GM12878 (cell line): ENCODE measurements at regions not wholly inside any gene's neighbourhood (a gene's known extent, or its start where the extent isn't known, plus 50 kb on each side); places are given as distances from the start of the nearest gene placed in this dataset.

Source experiments
- ATAC-seq: fragments of 200-7000 bp; cut with Tn5 transposase; 3 replicates; pipeline ENCODE4 v1.9.1; 2020; ENCODE audit warnings: mild to moderate bottlenecking, moderate library complexity
- BruUV-seq: library from RNA; stranded (reverse); fragments of 400-500 nt; replicated peaks from 2 replicates; lab custom pipeline; 2021; lab: Mats Ljungman, UMichigan
- CTCF ChIA-PET: fragments of 300-600 bp; sonication (Branson Sonifier 250); formaldehyde crosslinking; extraction: SDS; loops from one replicate; lab custom pipeline; 2021; ENCODE audit warnings: inconsistent platforms; lab: Yijun Ruan, JAX
- POLR2A ChIA-PET: fragments of 350-600 bp; formaldehyde crosslinking; extraction: SDS; loops from one replicate; lab custom pipeline; 2021; ENCODE audit warnings: inconsistent platforms; lab: Charles Lee
- RAD21 ChIA-PET: fragments of 300-600 bp; sonication (Branson Sonifier 250); formaldehyde crosslinking; loops from one replicate; lab custom pipeline; 2023; ENCODE audit warnings: antibody characterized with exemption; ENCODE audit not compliant: unreplicated experiment; lab: Charles Lee
- SMC1A ChIA-PET: fragments of 300-600 bp; sonication (Branson Sonifier 250); formaldehyde crosslinking; loops from one replicate; lab custom pipeline; 2023; ENCODE audit not compliant: unreplicated experiment, uncharacterized antibody; lab: Charles Lee
- DNase-seq: peaks from one replicate; pipeline ENCODE4 v3.0.0-alpha.2; 2011; ENCODE audit warnings: low read depth, low spot score
- FAIRE-seq: peaks from 3 replicates; lab custom pipeline; 2011; peaks lifted over from hg19 to GRCh38; lab: Jason Lieb, UNC
- H2AFZ ChIP-seq: 2 replicates; pipeline ENCODE4 v1.6.0; 2011; ENCODE audit warnings: low read depth, low read length, control low read depth; ENCODE audit not compliant: control insufficient read depth
- H3K27ac ChIP-seq: 2 replicates; pipeline ENCODE4 v1.5.1; 2011; ENCODE audit warnings: control low read depth; ENCODE audit not compliant: control insufficient read depth, insufficient read depth
- H3K27me3 ChIP-seq, 2 experiments: replicated peaks in 1 of 2; 2 replicates each; pipeline versions ENCODE4 v1.6.0 to v1.6.1; 2011; ENCODE audit warnings: low read length in 1 of 2; ENCODE audit not compliant: control insufficient read depth in 2 of 2, insufficient read depth in 2 of 2
- H3K36me3 ChIP-seq, 2 experiments: 2 replicates each; pipeline ENCODE4 v1.5.1; 2011; ENCODE audit warnings: low read length in 1 of 2; ENCODE audit not compliant: control insufficient read depth in 2 of 2, insufficient read depth in 2 of 2
- H3K4me1 ChIP-seq: 2 replicates; pipeline ENCODE4 v1.6.1; 2011; ENCODE audit warnings: mild to moderate bottlenecking, low read length, moderate library complexity, mixed read lengths; ENCODE audit not compliant: control insufficient read depth, insufficient read depth
- H3K4me2 ChIP-seq: 2 replicates; pipeline ENCODE4 v1.6.0; 2011; ENCODE audit warnings: control low read depth; ENCODE audit not compliant: control insufficient read depth, insufficient read depth
- H3K4me3 ChIP-seq: fragments of 200-600 bp; sonication (generic); 2 replicates; pipeline ENCODE4 v1.5.1; 2016
- H3K79me2 ChIP-seq: 2 replicates; pipeline ENCODE4 v1.6.0; 2011; ENCODE audit warnings: low read length; ENCODE audit not compliant: control insufficient read depth, insufficient read depth
- H3K9ac ChIP-seq: 2 replicates; pipeline ENCODE4 v1.8.0; 2011; ENCODE audit warnings: low read length, control low read depth, mixed read lengths; ENCODE audit not compliant: control insufficient read depth, insufficient read depth
- H3K9me3 ChIP-seq: replicated peaks from 3 replicates; pipeline ENCODE4 v1.5.1; 2011; ENCODE audit warnings: mild to moderate bottlenecking, low read length; ENCODE audit not compliant: control insufficient read depth, insufficient read depth
- H4K20me1 ChIP-seq: 2 replicates; pipeline ENCODE4 v1.6.0; 2011; ENCODE audit not compliant: control insufficient read depth, insufficient read depth
- BACH1 ChIP-seq: fragments of 450-650 bp; IDR thresholded peaks from 2 replicates; pipeline ENCODE4 v1.6.1; 2017; ENCODE audit warnings: mild to moderate bottlenecking, borderline replicate concordance
- FOS ChIP-seq: IDR thresholded peaks from 3 replicates; pipeline ENCODE4 v1.6.1; 2011; ENCODE audit warnings: borderline replicate concordance; ENCODE audit not compliant: insufficient read length; ENCODE audit errors: extremely low read depth
- FOXM1 ChIP-seq: IDR thresholded peaks from 2 replicates; pipeline ENCODE4 v1.6.1; 2012; ENCODE audit warnings: low read depth, mild to moderate bottlenecking, inconsistent platforms, low read length, moderate library complexity
- IKZF1 ChIP-seq: fragments of 450-650 bp; conservative IDR thresholded peaks from 2 replicates; pipeline ENCODE4 v1.6.1; 2017; ENCODE audit warnings: antibody characterized with exemption, mild to moderate bottlenecking
- MYB ChIP-seq: fragments of 150-350 bp; IDR thresholded peaks from 2 replicates; pipeline ENCODE4 v1.6.1; 2014; ENCODE audit warnings: mild to moderate bottlenecking, low read depth, low read length, borderline replicate concordance
- NBN ChIP-seq: fragments of 450-650 bp; IDR thresholded peaks from 2 replicates; pipeline ENCODE4 v1.6.1; 2016
- RBBP5 ChIP-seq: fragments of 200-600 bp; sonication (generic); conservative IDR thresholded peaks from 2 replicates; pipeline ENCODE4 v1.6.1; 2016
- SPI1 ChIP-seq: IDR thresholded peaks from 2 replicates; pipeline ENCODE4 v1.6.1; 2011; ENCODE audit warnings: low read depth, mild to moderate bottlenecking, low read length, moderate library complexity, borderline replicate concordance; ENCODE audit not compliant: insufficient read depth
- YY1 ChIP-seq: IDR thresholded peaks from 2 replicates; pipeline ENCODE4 v1.6.1; 2011; ENCODE audit warnings: low read depth, mild to moderate bottlenecking, low read length
- ZBTB33 ChIP-seq: fragments of 450-650 bp; IDR thresholded peaks from 2 replicates; pipeline ENCODE4 v1.6.1; 2017; ENCODE audit warnings: mild to moderate bottlenecking
- WGBS: methylation state at CpG from one replicate; pipeline ENCODE4 v1.1.6; 2016; ENCODE audit warnings: low lambda C conversion rate; ENCODE audit not compliant: insufficient replicate concordance, insufficient coverage; ENCODE audit errors: missing lambda C conversion rate; 5-methylcytosine and 5-hydroxymethylcytosine counted together
- in situ Hi-C: fragments of 300-500 bp; cut with MboI; formaldehyde crosslinking; loops from 9 replicates; pipeline ENCODE4 v1.14.3; 2018; ENCODE audit warnings: mixed read lengths
- intact Hi-C: fragments of 100-400 bp; cut with micrococcal nuclease; formaldehyde crosslinking; loops from one replicate; pipeline ENCODE4 v1.14.2; 2022; ENCODE audit not compliant: unreplicated experiment
- TF ChIP-seq, protein P1 (sequence below): fragments of 450-650 bp; IDR thresholded peaks from 2 replicates; pipeline ENCODE4 v1.6.1; 2018; ENCODE audit warnings: mild to moderate bottlenecking, low read depth, moderate library complexity; ENCODE audit not compliant: partially characterized antibody

DNA sequence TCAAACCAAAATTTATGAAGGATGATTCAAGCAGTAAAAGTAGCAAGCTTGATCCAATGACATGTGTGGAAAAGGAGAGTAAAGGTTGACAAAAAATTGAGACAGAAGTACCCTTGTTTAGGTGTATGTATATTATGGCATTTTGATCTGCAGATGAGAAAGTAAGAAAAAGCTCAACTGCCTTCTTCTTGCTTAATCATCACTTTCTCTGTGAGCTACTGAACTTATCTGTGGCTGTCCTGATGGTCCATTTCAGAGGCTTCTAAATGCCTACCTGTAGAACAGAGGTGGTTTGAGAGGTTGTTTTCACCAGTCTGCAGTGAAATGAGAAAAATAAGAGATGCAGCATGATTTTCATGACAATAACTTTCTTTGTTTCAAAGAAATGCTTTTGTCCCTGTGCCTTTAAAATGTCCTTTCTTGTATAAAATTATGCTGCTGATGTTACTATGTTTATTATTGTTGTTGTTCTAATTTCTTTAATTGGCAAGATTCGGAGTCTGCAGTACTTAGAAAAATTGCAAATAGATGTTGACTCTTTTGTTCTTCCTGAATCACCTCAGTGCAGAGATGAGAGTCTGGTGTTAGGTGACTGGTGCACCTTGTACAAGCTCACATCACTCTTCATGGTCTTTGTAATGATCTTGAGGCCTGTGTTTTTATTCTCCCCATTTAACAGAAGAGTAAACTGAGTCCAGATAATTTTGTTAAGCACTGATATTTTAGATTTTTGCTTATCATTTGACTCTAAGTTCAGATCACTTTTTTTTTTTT is 821.9 kb downstream of the VRK1 start:
- no peaks in the 10 kb centered on the region for H3K36me3 ChIP-seq
- H3K27ac ChIP-seq = no peak overlapping the region
- FAIRE-seq (no peak), DNase-seq (no peak), ATAC-seq (no peak)
- H2AFZ ChIP-seq = no peak overlapping the region
- in situ Hi-C loops (no loop called here), intact Hi-C loops (no loop called here)
- no TSS peak for BruUV-seq
- no peaks in the 10 kb centered on the region for H4K20me1 ChIP-seq
- no peaks in the 10 kb centered on the region for H3K27me3 ChIP-seq
- no peaks in the 10 kb centered on the region; the same call in 2 of the 3 replicates for H3K9me3 ChIP-seq
- no peak overlapping the region for H3K9ac ChIP-seq
- no peak overlapping the region for H3K4me2 ChIP-seq
- TF ChIP-seq SPI1 (no peak), FOS (no peak)
- H3K4me3 ChIP-seq = no peak overlapping the region
- ChIA-PET POLR2A (interaction anchor here (0.7 to 1.1 kb wide), 2 partner anchors 11 to 920 kb away, joined by 3 to 6 read pairs; no protein-coding TSS in a partner anchor), CTCF (interaction anchor here (0.6 to 1.4 kb wide), 5 partner anchors 15 to 594 kb away, joined by 3 to 4 read pairs (median 3); no protein-coding TSS in a partner anchor), SMC1A (interaction anchor here (1.0 to 1.2 kb wide), 2 partner anchors 21 to 25 kb away, joined by 3 read pairs; no protein-coding TSS in a partner anchor), RAD21 (interaction anchor here (0.7 to 1.0 kb wide), 3 partner anchors 26 to 237 kb away, joined by 3 read pairs; no protein-coding TSS in a partner anchor)
- H3K79me2 ChIP-seq = no peaks in the 10 kb centered on the region
- WGBS = 0% methylated on average over 1 of the region's 1 CpG
- no peaks in the 10 kb centered on the region; the same call in 1 of the 2 replicates for H3K4me1 ChIP-seq

DNA sequence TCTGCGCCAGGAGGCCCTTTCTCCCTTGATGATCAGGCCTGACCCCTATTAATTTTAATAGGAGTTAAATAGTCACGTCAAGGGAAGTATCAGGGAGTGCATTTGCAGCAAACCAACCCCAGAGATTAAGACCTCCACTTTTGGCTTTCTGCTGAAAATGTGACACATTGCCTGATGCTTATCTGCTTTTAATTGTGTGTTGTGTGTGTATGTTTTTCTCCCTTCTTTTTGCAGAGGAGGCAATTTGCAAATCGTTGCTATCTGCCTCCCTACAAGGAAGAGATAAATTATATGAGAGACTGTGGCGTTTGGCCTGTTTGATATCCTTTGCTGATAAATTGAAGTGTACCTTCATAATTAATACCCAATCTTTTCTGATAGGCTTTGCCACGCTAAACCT is 822.9 kb downstream of the VRK1 start:
- BruUV-seq = no TSS peak

More for the DNA sequence above, 822.9 kb downstream of the VRK1 start:
- Histone ChIP-seq H3K79me2 (no peaks in the 10 kb centered on the region), H3K36me3 (no peaks in the 10 kb centered on the region), H3K9ac (no peak overlapping the region), H3K4me3 (no peak overlapping the region), H3K27me3 (no peaks in the 10 kb centered on the region), H3K27ac (no peak overlapping the region), H3K4me1 (no peaks in the 10 kb centered on the region; the same call in 1 of the 2 replicates), H4K20me1 (no peaks in the 10 kb centered on the region), H2AFZ (no peak overlapping the region), H3K9me3 (no peaks in the 10 kb centered on the region), H3K4me2 (no peak overlapping the region)
- ATAC-seq (no peak), FAIRE-seq (peak; percentile 47), DNase-seq (no peak)
- ChIA-PET POLR2A (interaction anchor here (0.7 kb wide), 1 partner anchor 919 kb away, joined by 6 read pairs; no protein-coding TSS in a partner anchor), SMC1A (interaction anchor here (0.7 to 1.3 kb wide), 2 partner anchors 78 to 168 kb away, joined by 3 read pairs; no protein-coding TSS in a partner anchor), RAD21 (interaction anchor here (0.7 kb wide), 2 partner anchors 27 to 37 kb away, joined by 3 read pairs; no protein-coding TSS in a partner anchor), CTCF (interaction anchor here (0.6 to 0.7 kb wide), 2 partner anchors 121 to 367 kb away, joined by 3 to 4 read pairs; no protein-coding TSS in a partner anchor)
- intact Hi-C loops (loop anchor here (10.0 kb wide), 2 partner anchors 185 to 315 kb away; no protein-coding TSS in a partner anchor), in situ Hi-C loops (no loop called here)
- WGBS = 17% methylated on average over 5 of the region's 5 CpGs
- TF ChIP-seq, protein P1, sequence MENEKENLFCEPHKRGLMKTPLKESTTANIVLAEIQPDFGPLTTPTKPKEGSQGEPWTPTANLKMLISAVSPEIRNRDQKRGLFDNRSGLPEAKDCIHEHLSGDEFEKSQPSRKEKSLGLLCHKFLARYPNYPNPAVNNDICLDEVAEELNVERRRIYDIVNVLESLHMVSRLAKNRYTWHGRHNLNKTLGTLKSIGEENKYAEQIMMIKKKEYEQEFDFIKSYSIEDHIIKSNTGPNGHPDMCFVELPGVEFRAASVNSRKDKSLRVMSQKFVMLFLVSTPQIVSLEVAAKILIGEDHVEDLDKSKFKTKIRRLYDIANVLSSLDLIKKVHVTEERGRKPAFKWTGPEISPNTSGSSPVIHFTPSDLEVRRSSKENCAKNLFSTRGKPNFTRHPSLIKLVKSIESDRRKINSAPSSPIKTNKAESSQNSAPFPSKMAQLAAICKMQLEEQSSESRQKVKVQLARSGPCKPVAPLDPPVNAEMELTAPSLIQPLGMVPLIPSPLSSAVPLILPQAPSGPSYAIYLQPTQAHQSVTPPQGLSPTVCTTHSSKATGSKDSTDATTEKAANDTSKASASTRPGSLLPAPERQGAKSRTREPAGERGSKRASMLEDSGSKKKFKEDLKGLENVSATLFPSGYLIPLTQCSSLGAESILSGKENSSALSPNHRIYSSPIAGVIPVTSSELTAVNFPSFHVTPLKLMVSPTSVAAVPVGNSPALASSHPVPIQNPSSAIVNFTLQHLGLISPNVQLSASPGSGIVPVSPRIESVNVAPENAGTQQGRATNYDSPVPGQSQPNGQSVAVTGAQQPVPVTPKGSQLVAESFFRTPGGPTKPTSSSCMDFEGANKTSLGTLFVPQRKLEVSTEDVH = no peak
- no peak for TF ChIP-seq BACH1
- no peak for TF ChIP-seq MYB
- TF ChIP-seq ZBTB33 = no peak
- no peak for TF ChIP-seq YY1
- no peak for TF ChIP-seq SPI1
- TF ChIP-seq FOXM1 = no peak
- no peak for TF ChIP-seq IKZF1
- no peak for TF ChIP-seq RBBP5
- TF ChIP-seq NBN = no peak
